GM23248 (cell line): ENCODE measurements at regions not wholly inside any gene's neighbourhood (a gene's known extent, or its start where the extent isn't known, plus 50 kb on each side); places are given as distances from the start of the nearest gene placed in this dataset.
"Not testable (repeated sequence)": the region's sequence is repeated elsewhere in the genome, so short reads cannot be mapped to it uniquely, and the experiment has no call there.

Experiments used
- EZH2 ChIP-seq: fragments of 200-600 bp; sonication (generic); IDR thresholded peaks from 2 replicates; pipeline ENCODE4 v1.6.1; 2018; ENCODE audit warnings: antibody characterized with exemption, mild to moderate bottlenecking; ENCODE audit not compliant: insufficient read depth, poor library complexity, severe bottlenecking
- EZH2phosphoT487 ChIP-seq: fragments of 200-600 bp; sonication (generic); IDR thresholded peaks from 2 replicates; pipeline ENCODE4 v1.6.1; 2018; ENCODE audit warnings: antibody characterized with exemption, moderate library complexity, mild to moderate bottlenecking, low read depth; ENCODE audit not compliant: insufficient read depth

GRCh38 chr12:91733846-91734245, 411.8 kb downstream of the BTG1 start:
- TF ChIP-seq EZH2, EZH2phosphoT487: not testable (repeated sequence)
